ENCODE measurements at regions not wholly inside any gene's neighbourhood (a gene's known extent, or its start where the extent isn't known, plus 50 kb on each side); places are given as distances from the start of the nearest gene placed in this dataset.
"Not testable (repeated sequence)": the region's sequence is repeated elsewhere in the genome, so short reads cannot be mapped to it uniquely, and the experiment has no call there.

DNA sequence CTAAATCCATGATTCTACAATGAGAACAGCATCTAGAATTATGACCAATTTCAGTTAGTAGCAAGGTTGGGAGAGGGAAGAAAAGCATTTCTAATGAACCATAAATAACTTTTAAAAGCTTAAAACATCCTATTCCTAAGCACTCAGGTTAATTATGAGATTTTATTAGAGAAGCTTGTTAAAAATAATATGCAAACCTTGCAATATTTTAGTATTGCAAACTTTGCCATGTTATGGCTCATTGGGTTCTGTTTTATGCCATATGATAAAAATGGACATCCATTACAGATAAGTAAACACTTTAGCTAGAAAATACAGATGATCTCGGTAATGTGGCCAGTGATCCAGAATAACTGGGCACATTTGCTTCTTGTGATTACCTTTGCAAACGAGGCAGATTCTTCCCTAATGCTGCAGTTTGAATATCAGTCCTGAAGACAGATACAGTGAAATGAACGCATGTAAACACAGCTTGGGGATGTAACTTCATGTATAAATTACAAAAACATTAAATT lies 447.0 kb downstream of the PLK2 start:
- Mint-ChIP-seq H3K27ac (no peak overlapping the region), H3K36me3 (ENCODE audit: low read depth) (no peaks in the 10 kb centered on the region), H3K4me1 (ENCODE audit: low read depth) (no peaks in the 10 kb centered on the region), H3K4me3 (ENCODE audit: low read depth) (no peak overlapping the region), H3K9me3 (no peaks in the 10 kb centered on the region), H3K27me3 (ENCODE audit: low read depth) (no peaks in the 10 kb centered on the region)
- DNase-seq (ENCODE audit: low spot score), result no peak
- intact Hi-C loops (cut with micrococcal nuclease), result no loop called here

GRCh38 chr5:58012102-58012501 lies 447.8 kb downstream of the PLK2 start:
- DNase-seq (ENCODE audit: low spot score), result no peak
- Mint-ChIP-seq H3K27ac (no peak overlapping the region), H3K9me3 (no peaks in the 10 kb centered on the region), H3K36me3 (ENCODE audit: low read depth) (no peaks in the 10 kb centered on the region), H3K4me1 (ENCODE audit: low read depth) (no peaks in the 10 kb centered on the region), H3K4me3 (ENCODE audit: low read depth) (no peak overlapping the region), H3K27me3 (ENCODE audit: low read depth) (no peaks in the 10 kb centered on the region)
- intact Hi-C loops (cut with micrococcal nuclease), result no loop called here

GRCh38 chr5:58011301-58011700 lies 448.6 kb downstream of the PLK2 start:
- intact Hi-C loops (cut with micrococcal nuclease), result no loop called here
- no peak for DNase-seq (ENCODE audit: low spot score)

GRCh38 chr5:58009754-58010153 lies 450.1 kb downstream of the PLK2 start:
- Mint-ChIP-seq H3K27ac (no peak overlapping the region), H3K27me3 (ENCODE audit: low read depth) (no peaks in the 10 kb centered on the region), H3K9me3 (no peaks in the 10 kb centered on the region), H3K4me3 (ENCODE audit: low read depth) (no peak overlapping the region), H3K36me3 (ENCODE audit: low read depth) (no peaks in the 10 kb centered on the region), H3K4me1 (ENCODE audit: low read depth) (no peaks in the 10 kb centered on the region)
- intact Hi-C loops (cut with micrococcal nuclease), result no loop called here
- DNase-seq (ENCODE audit: low spot score), result no peak

More at GRCh38 chr5:58011301-58011700, 448.6 kb downstream of the PLK2 start:
- Mint-ChIP-seq H3K4me1 (ENCODE audit: low read depth) (no peaks in the 10 kb centered on the region), H3K9me3 (no peaks in the 10 kb centered on the region), H3K27me3 (ENCODE audit: low read depth) (no peaks in the 10 kb centered on the region), H3K4me3 (ENCODE audit: low read depth) (no peak overlapping the region), H3K36me3 (ENCODE audit: low read depth) (no peaks in the 10 kb centered on the region), H3K27ac (no peak overlapping the region)

DNA sequence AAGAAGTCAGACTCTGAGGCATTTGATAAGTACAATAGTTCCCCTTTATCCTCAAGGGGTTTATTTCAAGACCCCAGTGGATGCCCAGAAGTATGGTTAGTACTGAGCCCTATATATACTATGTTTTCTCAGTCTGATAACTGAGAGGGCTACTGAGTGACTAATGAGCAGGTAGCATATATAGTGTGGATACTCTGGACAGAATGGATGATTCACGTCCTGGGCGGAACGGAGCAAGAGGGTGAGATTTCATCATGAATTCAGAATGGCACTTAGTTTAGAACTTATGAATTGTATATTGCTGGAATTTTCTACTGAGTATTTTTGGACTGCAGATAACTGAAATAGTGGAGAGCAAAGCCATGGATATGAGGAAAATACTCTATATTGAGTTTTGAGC lies 457.6 kb downstream of the PLK2 start:
- DNase-seq (ENCODE audit: low spot score), result no peak

GRCh38 chr5:57993866-57994265 lies 466.0 kb downstream of the PLK2 start:
- Mint-ChIP-seq H3K9me3 (no peaks in the 10 kb centered on the region), H3K27ac (no peak overlapping the region), H3K4me3 (ENCODE audit: low read depth) (no peak overlapping the region), H3K36me3 (ENCODE audit: low read depth) (no peaks in the 10 kb centered on the region), H3K27me3 (ENCODE audit: low read depth) (no peaks in the 10 kb centered on the region), H3K4me1 (ENCODE audit: low read depth) (no peaks in the 10 kb centered on the region)
- DNase-seq (ENCODE audit: low spot score), result no peak
- intact Hi-C loops (cut with micrococcal nuclease), result no loop called here

More for the DNA sequence above, 457.6 kb downstream of the PLK2 start:
- H3K27me3 Mint-ChIP-seq (ENCODE audit: low read depth), result no peaks in the 10 kb centered on the region
- intact Hi-C loops (cut with micrococcal nuclease), result no loop called here
- no peak overlapping the region for H3K27ac Mint-ChIP-seq
- no peaks in the 10 kb centered on the region for H3K4me1 Mint-ChIP-seq (ENCODE audit: low read depth)
- no peak overlapping the region for H3K4me3 Mint-ChIP-seq (ENCODE audit: low read depth)
- no peaks in the 10 kb centered on the region for H3K9me3 Mint-ChIP-seq
- no peaks in the 10 kb centered on the region for H3K36me3 Mint-ChIP-seq (ENCODE audit: low read depth)

GRCh38 chr5:57989378-57989777 lies 470.5 kb downstream of the PLK2 start:
- H3K9me3 Mint-ChIP-seq, result no peaks in the 10 kb centered on the region
- intact Hi-C loops (cut with micrococcal nuclease), result no loop called here
- no peak overlapping the region for H3K27ac Mint-ChIP-seq
- no peaks in the 10 kb centered on the region for H3K27me3 Mint-ChIP-seq (ENCODE audit: low read depth)
- H3K36me3 Mint-ChIP-seq (ENCODE audit: low read depth), result no peaks in the 10 kb centered on the region
- H3K4me1 Mint-ChIP-seq (ENCODE audit: low read depth), result no peaks in the 10 kb centered on the region
- DNase-seq (ENCODE audit: low spot score), result no peak
- H3K4me3 Mint-ChIP-seq (ENCODE audit: low read depth), result no peak overlapping the region

DNA sequence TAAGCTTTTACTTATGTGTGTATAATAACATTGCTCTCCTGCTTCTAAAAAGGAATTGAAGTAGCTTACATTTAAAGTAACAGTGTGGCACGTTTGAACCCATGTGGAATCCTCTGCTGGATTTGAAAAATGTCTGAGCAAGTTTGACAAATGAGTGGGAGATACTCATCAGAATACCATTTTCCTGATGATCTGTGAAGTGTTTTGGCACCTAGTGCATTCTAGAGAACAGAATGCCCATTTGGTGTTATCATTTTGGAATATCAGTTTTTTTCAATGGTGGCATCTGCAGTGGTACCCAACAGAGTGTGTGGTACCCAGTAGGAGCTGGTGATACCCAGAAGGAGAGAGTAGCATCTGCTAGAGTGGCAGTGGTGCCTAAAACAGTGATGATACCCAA lies 471.1 kb downstream of the PLK2 start:
- Mint-ChIP-seq H3K27me3 (ENCODE audit: low read depth) (no peaks in the 10 kb centered on the region), H3K36me3 (ENCODE audit: low read depth) (no peaks in the 10 kb centered on the region), H3K4me1 (ENCODE audit: low read depth) (no peaks in the 10 kb centered on the region), H3K27ac (no peak overlapping the region), H3K4me3 (ENCODE audit: low read depth) (no peak overlapping the region), H3K9me3 (no peaks in the 10 kb centered on the region)
- intact Hi-C loops (cut with micrococcal nuclease), result no loop called here
- no peak for DNase-seq (ENCODE audit: low spot score)

DNA sequence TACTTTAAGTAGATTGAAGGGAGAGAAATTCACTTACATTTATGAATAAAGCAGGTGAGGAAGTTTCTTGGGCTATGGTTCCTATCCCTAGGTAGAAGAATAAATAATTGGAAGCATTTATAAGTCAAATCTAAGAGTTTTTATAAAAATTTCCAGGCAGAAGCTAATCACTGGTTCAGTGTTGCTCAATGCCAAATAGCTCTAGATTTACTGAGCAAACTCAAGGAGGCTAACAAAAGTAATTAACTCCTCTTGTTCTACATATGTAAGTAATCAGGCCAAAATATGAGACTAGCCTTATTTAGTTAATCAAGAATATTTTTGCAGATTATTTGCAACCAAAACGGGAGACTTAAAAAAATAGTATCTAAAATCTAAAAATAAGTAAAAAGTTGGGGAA lies 472.3 kb downstream of the PLK2 start:
- Mint-ChIP-seq H3K4me1 (ENCODE audit: low read depth) (no peaks in the 10 kb centered on the region), H3K4me3 (ENCODE audit: low read depth) (no peak overlapping the region), H3K36me3 (ENCODE audit: low read depth) (no peaks in the 10 kb centered on the region), H3K27ac (no peak overlapping the region), H3K27me3 (ENCODE audit: low read depth) (no peaks in the 10 kb centered on the region), H3K9me3 (no peaks in the 10 kb centered on the region)
- intact Hi-C loops (cut with micrococcal nuclease), result no loop called here
- no peak for DNase-seq (ENCODE audit: low spot score)

DNA sequence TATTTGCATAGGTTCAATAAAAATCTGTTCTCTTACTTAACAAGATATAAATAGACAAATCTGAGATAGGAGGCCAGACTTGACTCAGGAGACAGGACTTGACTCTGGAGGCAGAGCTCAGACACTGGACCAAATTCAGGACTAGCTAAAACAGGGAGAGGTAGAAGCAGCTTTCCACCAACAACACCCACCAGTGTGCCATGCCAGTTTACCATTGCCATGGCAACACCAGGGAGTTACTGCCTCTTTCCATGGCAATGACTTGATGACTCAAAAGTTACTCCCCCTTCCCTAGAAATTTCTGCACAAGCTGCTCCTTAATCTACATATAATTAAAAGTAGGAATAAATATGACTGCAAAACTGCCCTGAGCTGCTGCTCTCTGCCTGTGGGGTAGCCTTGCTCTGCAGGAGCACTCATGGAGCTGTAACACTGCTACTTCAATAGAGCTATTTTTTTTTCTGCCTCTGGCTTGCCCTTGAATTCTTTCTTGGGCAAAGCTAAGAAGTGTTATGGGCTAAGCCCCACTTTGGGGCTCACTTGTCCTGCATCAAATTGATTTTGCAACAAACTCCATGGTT lies 473.0 kb downstream of the PLK2 start:
- Mint-ChIP-seq H3K27ac (no peak overlapping the region), H3K36me3 (ENCODE audit: low read depth) (no peaks in the 10 kb centered on the region), H3K27me3 (ENCODE audit: low read depth) (no peaks in the 10 kb centered on the region), H3K9me3 (no peaks in the 10 kb centered on the region), H3K4me1 (ENCODE audit: low read depth) (no peaks in the 10 kb centered on the region), H3K4me3 (ENCODE audit: low read depth) (no peak overlapping the region)
- DNase-seq (ENCODE audit: low spot score), result no peak
- intact Hi-C loops (cut with micrococcal nuclease), result no loop called here

GRCh38 chr5:57983426-57983825 lies 476.5 kb downstream of the PLK2 start:
- Mint-ChIP-seq H3K4me1 (ENCODE audit: low read depth) (no peaks in the 10 kb centered on the region), H3K36me3 (ENCODE audit: low read depth) (no peaks in the 10 kb centered on the region), H3K27me3 (ENCODE audit: low read depth) (no peaks in the 10 kb centered on the region), H3K4me3 (ENCODE audit: low read depth) (no peak overlapping the region), H3K27ac (no peak overlapping the region), H3K9me3 (no peaks in the 10 kb centered on the region)
- intact Hi-C loops (cut with micrococcal nuclease), result no loop called here
- DNase-seq (ENCODE audit: low spot score), result no peak

DNA sequence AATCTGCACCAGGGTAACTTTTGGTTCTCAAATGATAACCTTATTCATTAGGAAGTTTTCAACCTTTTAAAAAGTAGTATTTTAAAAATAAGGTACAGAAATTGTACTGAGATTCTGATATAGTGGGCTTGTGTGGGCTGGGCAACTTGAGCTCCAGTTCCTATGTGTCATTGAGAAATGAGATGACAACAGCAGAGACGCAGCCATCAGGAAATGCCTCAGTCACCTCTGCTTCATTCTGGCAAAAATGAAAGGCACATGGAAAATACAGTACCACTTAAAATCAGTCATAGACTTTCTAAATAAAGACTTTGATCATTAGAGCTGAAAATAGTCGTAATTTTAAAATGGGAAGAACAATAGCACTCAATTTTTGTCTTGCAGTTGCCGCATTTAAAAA lies 480.2 kb downstream of the PLK2 start:
- Mint-ChIP-seq H3K4me1 (ENCODE audit: low read depth) (no peaks in the 10 kb centered on the region), H3K27me3 (ENCODE audit: low read depth) (no peaks in the 10 kb centered on the region), H3K9me3 (no peaks in the 10 kb centered on the region), H3K27ac (no peak overlapping the region), H3K4me3 (ENCODE audit: low read depth) (no peak overlapping the region), H3K36me3 (ENCODE audit: low read depth) (no peaks in the 10 kb centered on the region)
- intact Hi-C loops (cut with micrococcal nuclease), result no loop called here
- DNase-seq (ENCODE audit: low spot score), result no peak

GRCh38 chr5:57976506-57976905 lies 483.4 kb downstream of the PLK2 start:
- no peak for DNase-seq (ENCODE audit: low spot score)
- H3K27me3 Mint-ChIP-seq (ENCODE audit: low read depth), result no peaks in the 10 kb centered on the region
- H3K4me1 Mint-ChIP-seq (ENCODE audit: low read depth), result no peaks in the 10 kb centered on the region
- intact Hi-C loops (cut with micrococcal nuclease), result no loop called here
- no peak overlapping the region for H3K27ac Mint-ChIP-seq
- H3K9me3 Mint-ChIP-seq, result no peaks in the 10 kb centered on the region
- no peaks in the 10 kb centered on the region for H3K36me3 Mint-ChIP-seq (ENCODE audit: low read depth)
- H3K4me3 Mint-ChIP-seq (ENCODE audit: low read depth), result no peak overlapping the region

- H3K36me3 Mint-ChIP-seq (ENCODE audit: low read depth); H3K27me3 Mint-ChIP-seq (ENCODE audit: low read depth); H3K9me3 Mint-ChIP-seq; H3K4me3 Mint-ChIP-seq (ENCODE audit: low read depth); intact Hi-C loops (cut with micrococcal nuclease); H3K4me1 Mint-ChIP-seq (ENCODE audit: low read depth); DNase-seq (ENCODE audit: low spot score); H3K27ac Mint-ChIP-seq: not testable (repeated sequence)
Observed at GRCh38 chr5:57972099-57972498, 487.8 kb downstream of the PLK2 start.
